Loucy (cell line): ENCODE measurements at regions not wholly inside any gene's neighbourhood (a gene's known extent, or its start where the extent isn't known, plus 50 kb on each side); places are given as distances from the start of the nearest gene placed in this dataset.

Source experiments
- H2AFZ ChIP-seq: fragments of 200-600 bp; sonication (generic); 2 replicates; pipeline ENCODE4 v1.6.0; 2016; ENCODE audit warnings: antibody characterized with exemption, mild to moderate bottlenecking, low read length, moderate library complexity
- H3F3A ChIP-seq: fragments of 200-600 bp; 2 replicates; pipeline ENCODE4 v1.6.0; 2016; ENCODE audit warnings: antibody characterized with exemption, low read depth, mild to moderate bottlenecking
- H3K27me3 ChIP-seq: fragments of 200-600 bp; sonication (generic); 2 replicates; pipeline ENCODE4 v1.6.1; 2014; ENCODE audit warnings: low read length, mild to moderate bottlenecking; ENCODE audit not compliant: insufficient read depth, poor library complexity, severe bottlenecking
- H3K36me3 ChIP-seq: fragments of 200-600 bp; sonication (generic); 2 replicates; pipeline ENCODE4 v1.6.1; 2016; ENCODE audit warnings: low read length; ENCODE audit not compliant: insufficient read depth
- H3K4me1 ChIP-seq: fragments of 200-600 bp; sonication (generic); 2 replicates; pipeline ENCODE4 v1.5.1; 2014; ENCODE audit warnings: low read length, mild to moderate bottlenecking; ENCODE audit not compliant: insufficient read depth, poor library complexity, severe bottlenecking
- H3K4me2 ChIP-seq: fragments of 200-600 bp; sonication (generic); 2 replicates; pipeline ENCODE4 v1.6.0; 2014; ENCODE audit warnings: antibody characterized with exemption, low read length, low read depth, mild to moderate bottlenecking; ENCODE audit not compliant: poor library complexity, severe bottlenecking
- H3K4me3 ChIP-seq: fragments of 200-600 bp; sonication (generic); 2 replicates; pipeline ENCODE4 v1.5.1; 2014; ENCODE audit warnings: low read length, mild to moderate bottlenecking, mixed read lengths; ENCODE audit not compliant: poor library complexity, severe bottlenecking
- H3K79me2 ChIP-seq: fragments of 200-600 bp; sonication (generic); 2 replicates; pipeline ENCODE4 v1.6.1; 2014; ENCODE audit warnings: low read length; ENCODE audit not compliant: insufficient read depth
- H3K9ac ChIP-seq: fragments of 200-600 bp; sonication (generic); 2 replicates; pipeline ENCODE4 v1.6.0; 2014; ENCODE audit warnings: mild to moderate bottlenecking, low read depth, low read length, moderate library complexity; ENCODE audit not compliant: poor library complexity, severe bottlenecking
- H3K9me2 ChIP-seq: fragments of 200-600 bp; sonication (generic); replicated peaks from 2 replicates; pipeline ENCODE4 v1.6.1; 2016; ENCODE audit warnings: low read depth, low read length, mixed read lengths
- H3K9me3 ChIP-seq: fragments of 200-600 bp; sonication (generic); 2 replicates; pipeline ENCODE4 v1.6.1; 2014; ENCODE audit warnings: mild to moderate bottlenecking, antibody characterized with exemption, low read length, low read depth; ENCODE audit not compliant: insufficient read depth
- H4K20me1 ChIP-seq: fragments of 200-600 bp; sonication (generic); 2 replicates; pipeline ENCODE4 v1.6.0; 2014; ENCODE audit warnings: antibody characterized with exemption, low read length, mild to moderate bottlenecking; ENCODE audit not compliant: insufficient read depth, poor library complexity, severe bottlenecking
- EZH2phosphoT487 ChIP-seq: fragments of 200-600 bp; IDR thresholded peaks from 2 replicates; pipeline ENCODE4 v1.6.1; 2018; ENCODE audit warnings: antibody characterized with exemption, mild to moderate bottlenecking, moderate library complexity, borderline replicate concordance
- TF ChIP-seq, protein P1 (sequence below): fragments of 200-600 bp; sonication (generic); conservative IDR thresholded peaks from 2 replicates; pipeline ENCODE4 v1.5.1; 2014; ENCODE audit warnings: mild to moderate bottlenecking, antibody characterized with exemption, low read length

GRCh38 chr2:177078416-177078815 is 134.2 kb upstream of the HNRNPA3 start:
- Histone ChIP-seq H3K4me3 (no peak overlapping the region), H2AFZ (no peak overlapping the region), H3K27me3 (no peaks in the 10 kb centered on the region), H3K4me1 (peaks cover 12% of the 10 kb centered on the region), H3K9ac (no peak overlapping the region), H3F3A (no peaks in the 10 kb centered on the region), H4K20me1 (no peaks in the 10 kb centered on the region), H3K4me2 (no peak overlapping the region), H3K9me2 (no peaks in the 10 kb centered on the region), H3K79me2 (no peaks in the 10 kb centered on the region), H3K36me3 (no peaks in the 10 kb centered on the region), H3K9me3 (no peaks in the 10 kb centered on the region)
- TF ChIP-seq, protein P1, sequence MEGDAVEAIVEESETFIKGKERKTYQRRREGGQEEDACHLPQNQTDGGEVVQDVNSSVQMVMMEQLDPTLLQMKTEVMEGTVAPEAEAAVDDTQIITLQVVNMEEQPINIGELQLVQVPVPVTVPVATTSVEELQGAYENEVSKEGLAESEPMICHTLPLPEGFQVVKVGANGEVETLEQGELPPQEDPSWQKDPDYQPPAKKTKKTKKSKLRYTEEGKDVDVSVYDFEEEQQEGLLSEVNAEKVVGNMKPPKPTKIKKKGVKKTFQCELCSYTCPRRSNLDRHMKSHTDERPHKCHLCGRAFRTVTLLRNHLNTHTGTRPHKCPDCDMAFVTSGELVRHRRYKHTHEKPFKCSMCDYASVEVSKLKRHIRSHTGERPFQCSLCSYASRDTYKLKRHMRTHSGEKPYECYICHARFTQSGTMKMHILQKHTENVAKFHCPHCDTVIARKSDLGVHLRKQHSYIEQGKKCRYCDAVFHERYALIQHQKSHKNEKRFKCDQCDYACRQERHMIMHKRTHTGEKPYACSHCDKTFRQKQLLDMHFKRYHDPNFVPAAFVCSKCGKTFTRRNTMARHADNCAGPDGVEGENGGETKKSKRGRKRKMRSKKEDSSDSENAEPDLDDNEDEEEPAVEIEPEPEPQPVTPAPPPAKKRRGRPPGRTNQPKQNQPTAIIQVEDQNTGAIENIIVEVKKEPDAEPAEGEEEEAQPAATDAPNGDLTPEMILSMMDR: no peak
- no peak for TF ChIP-seq EZH2phosphoT487

GRCh38 chr2:177078855-177079254 is 133.7 kb upstream of the HNRNPA3 start:
- Histone ChIP-seq H4K20me1 (no peaks in the 10 kb centered on the region), H3K36me3 (no peaks in the 10 kb centered on the region), H3K79me2 (no peaks in the 10 kb centered on the region), H3K4me2 (no peak overlapping the region), H3K4me3 (no peak overlapping the region), H3K9me3 (no peaks in the 10 kb centered on the region), H2AFZ (no peak overlapping the region), H3K27me3 (no peaks in the 10 kb centered on the region), H3K4me1 (peaks cover 12% of the 10 kb centered on the region), H3K9me2 (no peaks in the 10 kb centered on the region), H3F3A (no peaks in the 10 kb centered on the region), H3K9ac (no peak overlapping the region)
- no peak for TF ChIP-seq EZH2phosphoT487
- TF ChIP-seq, protein P1: no peak

GRCh38 chr2:177080746-177081284 is 131.8 kb upstream of the HNRNPA3 start:
- no peak overlapping the region for H3K9ac ChIP-seq
- no peaks in the 10 kb centered on the region for H3K36me3 ChIP-seq
- H3K4me2 ChIP-seq: no peak overlapping the region
- H2AFZ ChIP-seq: no peak overlapping the region
- H3K4me3 ChIP-seq: no peak overlapping the region
- no peaks in the 10 kb centered on the region for H4K20me1 ChIP-seq
- no peaks in the 10 kb centered on the region for H3K9me2 ChIP-seq
- no peaks in the 10 kb centered on the region for H3K9me3 ChIP-seq
- H3F3A ChIP-seq: no peaks in the 10 kb centered on the region
- no peaks in the 10 kb centered on the region for H3K4me1 ChIP-seq
- no peaks in the 10 kb centered on the region for H3K79me2 ChIP-seq
- TF ChIP-seq, protein P1: no peak
- TF ChIP-seq EZH2phosphoT487: no peak
- H3K27me3 ChIP-seq: no peaks in the 10 kb centered on the region
